ENCODE measurements at regions not wholly inside any gene's neighbourhood (a gene's known extent, or its start where the extent isn't known, plus 50 kb on each side); places are given as distances from the start of the nearest gene placed in this dataset.

- intact Hi-C loops (cut with DNase I): no loop called here
- Histone ChIP-seq H3K9me3 (no peaks in the 10 kb centered on the region), H3K36me3 (no peaks in the 10 kb centered on the region), H3K4me3 (no peak overlapping the region), H3K4me1 (peaks cover 0 to 4% (median 0%) of the 10 kb centered on the region in 12 donors), H3K27ac (no peak overlapping the region), H3K27me3 (no peaks in the 10 kb centered on the region)
- no peak for DNase-seq
- ATAC-seq: no peak
- 67 to 92% (median 87%) methylated on average over 1 of the region's 1 CpG for WGBS, 4 donors
- no peak for TF ChIP-seq POLR2A (IDR thresholded peaks at IDR 0.05)
- TF ChIP-seq, protein P1, sequence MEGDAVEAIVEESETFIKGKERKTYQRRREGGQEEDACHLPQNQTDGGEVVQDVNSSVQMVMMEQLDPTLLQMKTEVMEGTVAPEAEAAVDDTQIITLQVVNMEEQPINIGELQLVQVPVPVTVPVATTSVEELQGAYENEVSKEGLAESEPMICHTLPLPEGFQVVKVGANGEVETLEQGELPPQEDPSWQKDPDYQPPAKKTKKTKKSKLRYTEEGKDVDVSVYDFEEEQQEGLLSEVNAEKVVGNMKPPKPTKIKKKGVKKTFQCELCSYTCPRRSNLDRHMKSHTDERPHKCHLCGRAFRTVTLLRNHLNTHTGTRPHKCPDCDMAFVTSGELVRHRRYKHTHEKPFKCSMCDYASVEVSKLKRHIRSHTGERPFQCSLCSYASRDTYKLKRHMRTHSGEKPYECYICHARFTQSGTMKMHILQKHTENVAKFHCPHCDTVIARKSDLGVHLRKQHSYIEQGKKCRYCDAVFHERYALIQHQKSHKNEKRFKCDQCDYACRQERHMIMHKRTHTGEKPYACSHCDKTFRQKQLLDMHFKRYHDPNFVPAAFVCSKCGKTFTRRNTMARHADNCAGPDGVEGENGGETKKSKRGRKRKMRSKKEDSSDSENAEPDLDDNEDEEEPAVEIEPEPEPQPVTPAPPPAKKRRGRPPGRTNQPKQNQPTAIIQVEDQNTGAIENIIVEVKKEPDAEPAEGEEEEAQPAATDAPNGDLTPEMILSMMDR (IDR thresholded peaks at IDR 0.05): no peak
These were observed 1257.8 kb upstream of the TENM4 start for GRCh38 chr11:80698637-80699036.

DNA sequence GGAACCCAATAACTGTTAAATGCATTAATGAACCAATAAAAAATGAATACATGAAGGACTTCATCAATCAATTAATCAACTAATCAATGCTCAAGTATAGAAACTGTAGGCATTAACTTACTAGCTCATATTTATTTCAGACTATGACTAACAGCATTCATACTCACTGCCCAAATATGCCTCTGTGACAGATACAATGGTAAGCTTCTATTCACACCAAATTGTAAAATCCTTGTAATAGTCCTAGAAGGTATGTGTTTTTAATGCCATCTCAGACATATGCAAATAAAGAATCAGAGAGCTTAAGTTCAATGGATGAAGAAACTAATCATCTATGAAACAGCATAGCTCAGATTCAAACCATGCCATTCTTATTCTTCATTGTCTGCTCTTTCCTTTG, 1253.6 kb upstream of the TENM4 start:
- Histone ChIP-seq H3K4me3 (no peak overlapping the region), H3K9me3 (no peaks in the 10 kb centered on the region), H3K36me3 (no peaks in the 10 kb centered on the region), H3K4me1 (peaks cover 0 to 4% (median 0%) of the 10 kb centered on the region in 12 donors), H3K27ac (no peak overlapping the region), H3K27me3 (no peaks in the 10 kb centered on the region)
- TF ChIP-seq, protein P1 (IDR thresholded peaks at IDR 0.05): no peak
- TF ChIP-seq POLR2A (IDR thresholded peaks at IDR 0.05): no peak
- ATAC-seq: no peak
- no peak for DNase-seq
- intact Hi-C loops (cut with DNase I): no loop called here

DNA sequence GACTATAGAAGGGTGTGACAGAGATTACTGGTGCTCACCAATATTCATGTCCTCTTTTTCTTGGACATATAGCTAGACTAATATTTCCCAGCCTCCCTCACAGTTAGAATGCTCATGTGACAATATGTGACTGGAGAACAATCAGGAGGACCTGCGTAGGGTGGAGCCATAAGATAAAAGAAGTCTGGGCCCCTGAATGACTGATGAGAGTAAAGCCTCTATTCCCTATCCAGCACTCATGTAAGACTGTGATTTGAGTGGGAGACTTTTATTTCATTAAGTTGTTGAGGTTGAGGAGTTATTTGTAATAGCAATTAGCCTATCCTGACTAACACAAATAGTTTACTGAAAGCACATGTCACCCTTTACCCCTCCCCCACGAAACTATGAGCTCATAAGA, 1247.1 kb upstream of the TENM4 start:
- WGBS, 4 donors: 72 to 85% (median 78%) methylated on average over 2 of the region's 2 CpGs
- ATAC-seq (no peak), DNase-seq (no peak)
- Histone ChIP-seq H3K9me3 (no peaks in the 10 kb centered on the region), H3K4me3 (no peak overlapping the region), H3K27me3 (no peaks in the 10 kb centered on the region), H3K27ac (no peak overlapping the region), H3K4me1 (no peaks in the 10 kb centered on the region), H3K36me3 (no peaks in the 10 kb centered on the region)
- intact Hi-C loops (cut with DNase I): no loop called here
- TF ChIP-seq, protein P1 (IDR thresholded peaks at IDR 0.05): no peak
- TF ChIP-seq POLR2A (IDR thresholded peaks at IDR 0.05): no peak

- Histone ChIP-seq H3K9me3 (no peaks in the 10 kb centered on the region), H3K36me3 (no peaks in the 10 kb centered on the region), H3K4me3 (no peak overlapping the region), H3K27ac (no peak overlapping the region), H3K27me3 (no peaks in the 10 kb centered on the region), H3K4me1 (no peaks in the 10 kb centered on the region)
- 79 to 93% (median 86%) methylated on average over 4 of the region's 4 CpGs for WGBS, 4 donors
- ATAC-seq: no peak
- no peak for DNase-seq
- TF ChIP-seq, protein P1 (IDR thresholded peaks at IDR 0.05): no peak
- TF ChIP-seq POLR2A (IDR thresholded peaks at IDR 0.05): no peak
- intact Hi-C loops (cut with DNase I): no loop called here
These were observed 1246.1 kb upstream of the TENM4 start for GRCh38 chr11:80686889-80687288.

Measured in heart left ventricle (tissue), 16 donors.